AG08396 (cell line): ENCODE measurements at regions not wholly inside any gene's neighbourhood (a gene's known extent, or its start where the extent isn't known, plus 50 kb on each side); places are given as distances from the start of the nearest gene placed in this dataset.
A peak's percentile ranks its signal among the peaks of the same experiment; 100 is the strongest.

Experiments
- DNase-seq: peaks from one replicate; pipeline ENCODE4 v3.0.0; 2012; ENCODE audit warnings: low spot score, mixed read lengths

DNA sequence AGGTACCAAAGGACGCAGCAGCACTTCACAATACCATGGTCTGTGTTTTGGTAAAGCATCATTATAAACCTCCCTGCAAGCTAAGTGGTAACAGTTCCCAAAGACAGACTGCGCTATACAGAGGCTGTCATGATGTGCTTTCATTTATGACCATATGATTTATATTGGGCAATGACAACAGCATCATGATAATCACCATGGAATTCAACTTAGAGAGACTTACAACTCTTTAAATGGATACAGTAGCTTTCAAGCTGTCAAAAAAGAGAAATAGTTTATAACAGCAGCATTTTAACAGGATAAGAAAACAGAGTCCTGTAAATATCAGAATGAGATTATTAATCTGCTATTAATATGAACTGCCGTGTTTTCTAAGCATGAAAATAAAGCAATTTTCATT lies 341.7 kb downstream of the GPR37 start:
- no peak for DNase-seq

DNA sequence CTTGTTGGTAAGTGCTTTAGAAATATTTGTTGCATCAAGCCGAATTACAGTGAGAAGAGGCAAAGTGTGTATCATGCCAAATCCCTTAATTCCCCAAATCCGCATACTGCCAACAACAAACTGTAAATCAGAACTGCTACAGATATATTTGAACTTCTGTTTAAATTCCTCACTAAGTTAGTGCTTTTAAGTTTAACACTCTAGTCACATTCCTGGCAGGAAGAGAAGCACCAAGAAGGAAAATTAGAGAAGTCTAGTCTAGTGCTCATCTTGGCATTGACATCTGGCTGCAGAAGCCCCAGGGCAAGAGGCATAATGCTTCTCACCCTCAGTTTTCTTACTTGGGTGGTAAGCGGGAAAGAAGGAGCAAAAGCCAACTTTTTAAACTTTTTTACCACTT lies 343.5 kb downstream of the GPR37 start:
- DNase-seq, result no peak

DNA sequence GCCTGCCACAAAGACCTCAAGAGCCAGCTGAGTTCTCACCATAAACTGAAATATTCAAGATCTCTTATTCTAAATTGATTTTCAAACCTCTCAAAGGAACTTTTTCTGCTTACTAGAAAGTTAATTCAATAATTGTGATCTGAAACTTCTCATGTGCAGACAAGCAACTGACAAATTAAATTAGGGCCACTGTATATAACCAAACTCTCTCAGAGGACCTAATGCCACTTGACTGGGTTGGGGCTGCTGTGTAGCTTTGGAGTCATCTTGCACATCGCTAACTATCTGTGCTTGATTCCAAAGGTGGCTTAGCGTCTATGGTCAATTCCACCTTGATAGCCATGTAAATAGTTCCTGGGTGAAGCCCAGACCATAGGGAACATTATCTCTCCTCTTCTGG lies 345.2 kb downstream of the GPR37 start:
- no peak for DNase-seq

DNA sequence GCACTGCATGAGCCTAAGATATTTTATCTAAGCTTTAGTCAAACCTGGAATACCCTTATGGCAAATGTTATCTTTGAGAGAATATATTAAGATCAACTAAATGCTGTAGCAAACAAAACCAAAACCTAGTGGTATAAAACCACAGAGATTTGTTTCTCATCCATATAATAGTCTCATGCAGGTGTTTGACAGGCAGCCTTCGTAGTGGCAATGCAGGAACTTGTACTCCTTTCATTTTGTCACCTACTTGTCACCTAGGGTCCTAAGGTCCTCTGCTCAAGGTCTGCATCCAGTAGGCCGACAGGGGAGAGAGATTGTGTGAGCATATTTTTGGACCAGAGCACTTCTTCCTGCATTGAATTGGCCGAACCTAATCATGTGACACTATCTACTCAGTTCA lies 352.6 kb downstream of the GPR37 start:
- DNase-seq, result no peak

DNA sequence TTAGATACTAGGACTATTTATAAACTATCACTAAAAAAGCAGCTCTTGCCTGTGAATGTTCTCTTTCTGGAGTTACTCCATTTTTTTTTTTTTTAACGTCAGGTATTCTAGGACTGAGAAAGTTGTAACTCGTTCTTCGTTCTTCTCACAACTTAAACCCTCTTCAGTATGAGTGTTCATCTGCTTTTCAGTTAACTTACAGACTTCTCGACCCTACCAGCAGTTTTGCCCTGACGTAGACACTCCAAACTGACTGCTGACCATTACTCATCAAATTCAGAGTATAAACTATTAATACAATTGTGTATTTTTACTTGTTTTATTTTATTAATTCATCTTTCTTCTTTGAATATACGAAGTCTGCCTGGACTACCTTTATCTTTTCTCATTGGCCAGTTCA lies 353.1 kb downstream of the GPR37 start:
- no peak for DNase-seq

DNA sequence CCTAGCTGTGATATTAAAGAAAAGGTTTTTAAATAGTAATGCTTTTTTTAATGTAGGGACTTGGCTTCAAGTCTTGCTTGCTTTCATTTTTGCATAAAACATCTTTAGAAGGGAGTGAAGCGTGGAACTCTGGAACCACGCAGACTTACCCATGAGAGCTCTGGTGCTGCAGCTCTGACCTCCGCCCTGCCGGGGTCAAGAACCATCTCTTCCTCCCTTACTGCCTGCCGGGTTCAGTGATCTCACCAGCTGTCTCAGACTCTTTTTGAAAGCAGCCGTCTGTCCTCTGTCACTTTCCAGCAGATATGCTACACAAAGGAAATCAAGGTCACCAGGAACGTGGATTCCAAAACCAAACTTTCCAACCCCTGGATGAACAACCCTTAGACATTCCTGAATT lies 353.8 kb downstream of the GPR37 start:
- DNase-seq, result peak; percentile 3

DNA sequence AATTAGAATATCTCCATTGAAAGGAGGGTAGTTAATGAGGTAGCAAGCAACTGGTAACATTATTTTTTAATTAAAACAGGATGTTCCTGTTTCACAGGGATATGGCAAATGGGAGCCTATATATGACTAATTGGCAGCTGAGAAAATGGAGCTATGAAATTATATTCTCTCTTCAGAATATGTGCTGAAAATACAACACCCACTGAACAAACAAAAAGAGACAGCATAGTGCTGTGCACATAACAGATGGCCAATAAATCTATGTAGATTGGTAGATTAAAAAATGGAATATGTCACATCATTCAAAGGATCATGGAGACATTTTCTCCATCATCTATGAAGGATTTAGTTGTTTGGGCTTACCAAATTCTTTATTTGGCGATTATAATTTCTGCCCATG lies 362.0 kb downstream of the GPR37 start:
- DNase-seq, result no peak

DNA sequence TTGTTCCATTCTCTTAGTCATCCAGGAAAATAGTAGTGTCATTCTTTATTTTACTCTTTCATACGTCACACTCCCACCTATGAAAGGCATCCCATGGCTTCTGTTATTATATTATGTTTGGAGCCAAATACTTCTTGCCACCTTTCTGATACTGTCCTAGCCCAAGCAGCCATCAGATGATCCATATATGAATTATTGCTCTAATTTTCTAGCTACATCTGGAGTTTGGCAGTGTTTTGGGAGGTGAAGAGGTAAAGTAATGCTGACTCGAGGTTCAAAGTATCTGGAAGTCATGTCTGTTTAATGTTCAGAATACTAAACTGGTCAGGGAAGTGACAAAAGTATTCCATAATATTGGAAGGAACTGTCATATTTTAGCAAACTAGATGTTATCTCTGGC lies 362.5 kb downstream of the GPR37 start:
- no peak for DNase-seq

DNA sequence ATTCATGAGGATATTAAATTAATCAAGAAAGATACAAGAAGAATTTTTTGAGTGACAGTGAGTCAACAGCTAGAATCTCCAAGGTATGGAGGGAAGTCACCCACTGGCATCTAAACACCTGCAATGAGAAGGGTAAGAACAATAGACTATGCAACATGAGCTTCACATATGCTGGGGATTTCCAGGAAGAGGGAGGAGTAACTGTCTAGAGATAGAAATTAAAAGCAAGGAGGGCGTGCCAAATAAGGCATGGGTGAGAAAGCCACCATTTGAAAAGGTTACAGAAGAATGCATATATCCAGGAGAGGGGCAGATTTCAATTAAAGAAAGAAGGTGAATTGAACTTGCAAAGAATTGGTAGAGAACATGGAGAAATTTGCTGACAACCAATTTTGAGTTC lies 365.7 kb downstream of the GPR37 start:
- DNase-seq, result no peak

DNA sequence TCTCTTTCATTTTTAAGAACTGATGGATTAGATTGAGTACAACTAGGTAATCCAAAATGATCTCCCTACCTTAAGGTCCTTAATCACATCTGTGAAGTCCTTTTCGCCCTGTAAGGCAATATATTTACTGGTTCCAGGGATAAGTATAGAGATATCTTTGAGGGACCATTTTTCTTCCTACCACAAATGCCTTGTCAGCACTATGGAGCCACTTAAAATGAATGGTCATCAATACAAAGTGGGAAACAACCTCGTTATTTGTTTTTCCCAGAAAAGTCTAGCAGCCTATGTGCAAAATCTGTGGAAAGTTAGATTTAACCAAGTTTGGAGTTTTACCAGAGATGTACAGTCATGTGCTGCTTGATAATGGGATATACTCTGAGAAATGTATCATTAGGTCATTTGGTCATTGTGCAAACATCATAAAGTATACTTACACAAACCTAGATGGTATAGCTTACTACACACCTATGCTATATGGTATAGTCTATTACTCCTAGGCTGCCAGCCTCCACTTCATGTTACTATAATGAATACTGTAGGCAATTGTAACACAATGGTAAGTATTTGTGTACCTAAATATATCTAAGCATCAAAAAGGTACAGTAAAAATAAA lies 366.2 kb upstream of the TMEM229A start:
- DNase-seq, result no peak

DNA sequence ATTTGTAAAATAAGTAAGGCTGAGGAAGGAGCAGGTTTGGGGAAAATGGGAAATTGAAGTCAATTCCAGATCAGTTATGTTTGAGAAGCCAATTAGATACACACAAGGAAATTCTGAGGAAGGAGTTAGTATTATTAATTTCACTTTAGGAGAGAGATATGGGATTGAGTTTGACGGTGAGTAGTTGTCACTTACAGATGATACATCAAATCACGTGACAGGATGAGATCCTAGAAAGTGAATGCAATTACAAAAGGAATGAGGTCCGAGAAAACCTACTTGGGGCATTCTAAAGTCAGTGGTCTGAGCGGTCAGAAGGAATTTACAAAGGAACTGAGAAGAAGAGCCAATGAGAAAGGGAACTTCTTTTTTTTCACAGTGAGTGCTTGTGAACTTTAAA lies 364.3 kb upstream of the TMEM229A start:
- no peak for DNase-seq

DNA sequence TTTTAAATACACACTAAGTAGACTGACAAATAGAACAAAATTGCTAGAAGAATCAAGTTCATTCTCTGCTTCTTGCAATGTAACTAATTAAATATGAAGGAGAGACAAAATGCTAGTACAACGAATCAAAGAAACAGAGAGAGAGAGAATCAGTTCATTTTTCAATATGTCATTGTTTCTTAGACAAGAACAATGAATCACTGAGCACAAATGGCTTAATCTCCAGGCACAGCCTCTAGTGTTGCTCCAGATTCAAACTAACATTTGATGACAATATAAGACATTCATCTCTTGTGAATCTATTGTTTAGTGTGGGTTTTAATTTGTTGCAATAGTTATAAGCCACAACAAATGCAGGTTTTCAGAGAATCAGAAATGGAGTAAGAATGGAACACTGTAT lies 357.4 kb upstream of the TMEM229A start:
- no peak for DNase-seq

DNA sequence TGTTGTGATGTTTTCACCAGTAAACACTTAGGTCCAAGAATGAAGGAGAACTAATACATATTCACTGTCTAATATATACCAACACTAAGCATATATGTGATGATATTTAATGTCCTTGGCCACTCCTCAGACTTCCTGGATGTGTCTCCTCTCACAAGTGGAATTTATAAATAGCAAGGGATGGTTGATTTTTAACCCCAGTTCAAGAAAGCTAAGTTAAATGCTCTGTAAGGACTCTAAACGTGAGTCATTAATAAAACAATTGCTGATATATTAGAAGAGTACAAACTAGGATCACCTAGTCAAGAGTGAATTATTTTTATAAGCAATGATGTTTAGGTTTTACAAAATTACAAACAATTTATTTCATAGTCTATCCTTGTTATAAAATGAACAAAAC lies 355.9 kb upstream of the TMEM229A start:
- DNase-seq, result no peak

DNA sequence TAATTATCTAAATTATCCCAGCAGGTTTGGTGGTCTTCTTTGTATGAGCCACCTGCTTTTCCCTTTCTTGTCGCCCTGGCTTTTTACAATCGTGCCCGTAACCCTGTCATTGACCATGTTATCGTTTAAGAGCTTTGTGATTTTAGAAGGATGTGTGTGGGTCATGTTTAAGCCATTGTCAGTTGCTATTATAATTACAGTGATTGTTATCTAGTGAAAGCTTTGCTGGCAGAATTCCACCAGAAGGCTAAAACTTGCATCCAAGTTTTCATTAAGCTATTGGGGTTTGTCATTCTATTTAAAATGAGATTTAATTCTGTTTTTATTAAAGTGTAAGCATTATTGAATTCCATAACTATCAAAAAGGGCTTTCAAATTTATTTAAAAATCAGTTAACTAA lies 354.2 kb upstream of the TMEM229A start:
- DNase-seq, result no peak

DNA sequence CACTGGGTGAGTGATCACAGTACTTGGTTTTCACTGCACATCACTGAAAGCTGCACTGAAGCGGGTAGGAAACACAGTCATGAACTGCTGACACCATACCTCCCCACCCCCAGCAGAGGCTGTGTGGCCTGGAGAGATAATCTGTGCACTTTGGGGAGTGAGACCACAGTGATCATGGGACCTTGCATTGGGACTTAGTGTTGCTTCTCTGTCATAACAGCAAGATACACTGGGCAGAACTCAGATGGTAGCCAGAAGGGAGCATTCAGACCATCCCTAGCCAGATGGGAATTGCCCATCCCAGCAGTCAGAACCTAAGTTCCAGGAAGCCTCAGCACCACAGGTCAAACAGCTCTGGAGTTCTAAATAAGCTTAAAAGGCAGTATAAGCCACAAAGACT lies 346.4 kb upstream of the TMEM229A start:
- no peak for DNase-seq

DNA sequence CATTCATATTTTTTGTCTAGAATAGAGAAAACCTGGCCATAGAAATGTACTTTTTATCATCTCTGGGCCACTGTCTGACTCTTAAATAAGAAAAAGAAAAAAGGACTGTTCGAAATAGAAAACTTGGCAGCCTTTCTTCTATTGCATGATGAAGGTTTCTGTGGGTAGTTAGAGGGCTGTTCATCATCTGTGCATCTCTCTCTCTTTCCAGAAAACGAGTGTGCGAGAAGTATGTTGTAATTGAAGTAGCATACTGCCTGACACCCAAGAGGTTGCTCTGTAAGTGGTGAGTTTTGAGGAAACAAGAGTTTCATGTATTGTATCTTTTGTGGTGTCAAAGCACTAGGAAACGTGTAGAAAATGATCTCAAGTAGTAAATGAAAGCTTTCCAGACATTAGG lies 343.2 kb upstream of the TMEM229A start:
- DNase-seq, result no peak

DNA sequence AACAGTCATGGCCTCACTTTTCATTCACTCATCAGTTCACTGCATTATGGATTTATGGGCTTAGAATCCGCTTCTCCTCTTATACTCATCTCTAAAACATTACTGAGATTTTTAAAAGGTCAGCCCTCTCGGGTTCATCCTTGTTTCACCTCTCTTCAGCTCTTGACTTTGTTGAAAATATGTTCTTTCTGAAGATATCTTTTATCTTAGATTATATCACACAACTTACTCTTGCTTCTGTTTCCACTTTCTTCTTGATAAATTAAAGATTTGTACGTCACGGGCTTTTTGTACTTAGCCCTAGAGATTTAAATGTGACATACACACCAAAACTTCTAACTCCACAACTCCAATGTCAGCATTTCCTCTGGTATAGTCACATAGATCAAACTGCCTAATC lies 342.5 kb upstream of the TMEM229A start:
- DNase-seq, result no peak

DNA sequence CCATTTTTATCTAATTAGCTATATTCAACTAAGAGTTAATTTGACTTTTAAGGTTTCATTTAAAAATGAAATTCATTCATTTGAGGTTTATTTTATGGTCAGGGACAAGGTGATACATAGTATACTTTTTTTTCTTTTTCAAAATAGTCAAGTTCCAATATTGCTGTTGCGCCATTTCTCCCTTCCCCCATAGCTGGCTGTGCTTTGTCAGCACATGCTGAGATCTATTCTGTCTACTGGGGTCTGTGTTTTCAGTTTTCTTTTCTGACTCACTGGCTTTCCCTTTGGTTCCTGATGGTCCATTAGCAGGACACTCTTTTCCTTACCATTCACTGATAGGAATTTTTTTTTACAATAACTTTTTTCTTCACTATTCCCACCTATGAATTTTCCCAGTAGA lies 336.4 kb upstream of the TMEM229A start:
- no peak for DNase-seq

DNA sequence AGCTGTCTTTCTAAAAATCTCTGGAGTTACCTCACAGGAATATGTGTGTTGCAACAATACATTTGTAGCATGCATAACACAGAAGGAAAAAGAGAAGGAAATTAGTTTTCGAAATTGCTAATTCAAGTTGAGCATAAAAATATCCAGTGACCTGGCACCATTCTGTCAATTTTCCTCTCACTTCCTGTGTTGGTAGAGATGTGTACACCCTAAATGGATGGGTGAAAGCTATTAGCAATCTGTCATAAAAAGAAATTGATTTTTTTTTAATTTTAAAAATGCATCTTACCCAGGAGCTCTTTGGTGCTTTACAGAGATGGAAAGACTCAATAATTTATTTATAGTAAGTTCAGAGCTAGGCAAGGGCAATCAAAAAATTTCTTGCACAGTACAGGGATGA lies 333.3 kb upstream of the TMEM229A start:
- DNase-seq, result no peak

DNA sequence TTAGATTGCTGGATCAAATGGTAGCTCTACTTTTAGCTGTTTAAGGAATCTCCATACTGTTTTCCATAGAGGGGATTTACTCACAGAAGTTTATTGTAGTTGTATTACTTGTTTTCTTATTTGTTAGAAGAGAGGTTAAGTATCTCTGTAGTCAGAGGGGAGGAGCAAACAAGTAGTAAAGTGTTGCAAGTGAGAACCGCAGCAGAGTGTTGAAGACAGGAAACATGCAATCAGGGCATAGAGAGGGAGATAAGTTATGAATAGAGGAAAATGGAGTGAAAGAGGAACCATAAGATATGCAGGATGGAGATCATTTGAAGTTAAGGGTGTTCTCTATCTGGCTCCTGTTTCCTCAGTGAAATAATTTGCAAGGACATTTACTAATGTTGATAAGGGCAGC lies 331.4 kb upstream of the TMEM229A start:
- no peak for DNase-seq

DNA sequence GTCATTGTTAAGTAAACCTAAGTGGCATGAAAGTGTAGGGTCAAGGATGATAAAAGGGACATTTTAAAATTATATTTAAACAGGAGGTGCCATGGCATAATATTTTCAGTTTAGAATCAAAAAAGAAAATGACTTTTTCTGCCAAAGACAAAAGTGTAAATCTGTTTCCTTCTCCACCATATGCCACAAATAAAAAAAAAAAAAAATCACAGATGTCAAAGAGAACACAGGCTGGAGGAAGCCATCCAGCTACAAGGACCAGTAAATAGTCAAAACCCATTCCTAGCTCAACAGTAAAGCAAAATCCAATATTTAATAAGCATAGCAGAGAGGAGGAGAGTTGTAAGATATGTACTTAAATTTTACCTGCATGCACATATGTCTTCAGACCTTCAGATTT lies 321.3 kb upstream of the TMEM229A start:
- DNase-seq, result no peak

DNA sequence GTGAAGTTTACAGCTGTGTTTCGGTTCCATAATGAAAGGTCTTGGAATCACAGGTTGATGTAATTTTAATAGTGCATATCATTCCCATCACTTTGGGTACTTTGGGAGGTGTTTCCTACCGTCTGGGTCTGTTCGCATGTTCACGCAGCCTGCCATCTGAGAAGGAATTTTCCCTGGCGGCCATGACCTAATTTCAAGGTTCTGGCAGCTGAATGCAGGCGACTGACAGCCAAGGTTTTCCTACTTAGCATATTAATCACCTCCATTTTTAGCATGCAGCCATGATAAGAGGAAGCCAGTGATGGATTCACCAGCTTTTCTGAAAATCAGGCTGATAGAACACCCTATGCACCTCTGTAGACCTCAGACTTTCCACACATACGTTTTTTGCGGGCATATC lies 319.1 kb upstream of the TMEM229A start:
- no peak for DNase-seq

DNA sequence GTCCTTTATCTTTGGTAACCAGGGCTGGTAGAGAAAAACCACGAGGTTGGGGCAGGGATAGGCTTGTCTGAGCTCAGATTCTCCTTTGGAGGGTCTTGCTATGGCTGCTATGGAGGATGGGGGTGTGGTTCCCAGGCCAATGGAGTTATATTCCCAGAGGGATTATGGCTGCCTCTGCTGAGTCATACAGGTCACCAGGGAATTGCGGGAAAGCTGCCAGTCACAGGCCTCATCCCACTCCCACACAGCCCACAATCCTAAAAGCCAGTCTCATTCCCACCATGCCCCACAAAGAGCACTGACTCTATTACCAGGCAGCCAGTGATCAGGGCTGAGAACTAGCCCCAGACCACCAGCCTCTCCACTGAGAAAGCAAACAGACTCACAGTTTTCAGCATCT lies 316.6 kb upstream of the TMEM229A start:
- no peak for DNase-seq

DNA sequence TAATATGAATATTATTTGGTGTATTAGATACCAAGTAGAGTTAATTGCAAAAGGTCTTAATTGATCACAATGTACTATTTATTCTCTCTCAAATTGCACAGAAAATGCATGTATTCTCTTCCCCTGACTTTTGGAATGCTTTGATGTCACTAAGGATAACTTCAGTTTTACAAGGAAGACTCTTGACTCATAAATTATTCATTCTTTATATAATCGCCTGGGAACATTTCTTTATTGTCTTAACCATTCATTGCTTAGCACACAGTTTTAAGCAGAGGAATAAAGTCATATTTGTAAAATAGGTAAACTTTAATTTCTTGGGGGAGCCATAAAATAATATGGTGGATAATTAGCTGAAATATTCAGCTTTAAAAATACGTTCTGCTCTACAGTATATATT lies 306.0 kb upstream of the TMEM229A start:
- no peak for DNase-seq
